GM18907 (cell line): ENCODE measurements at regions not wholly inside any gene's neighbourhood (a gene's known extent, or its start where the extent isn't known, plus 50 kb on each side); places are given as distances from the start of the nearest gene placed in this dataset.
"Not testable (repeated sequence)": the region's sequence is repeated elsewhere in the genome, so short reads cannot be mapped to it uniquely, and the experiment has no call there.

ENCODE experiments used
- ATAC-seq: cut with Tn5 transposase; IDR thresholded peaks from one replicate; pipeline ENCODE4 v1.9.1; 2021; ENCODE audit warnings: mild to moderate bottlenecking, moderate library complexity; ENCODE audit not compliant: unreplicated experiment

GRCh38 chr11:34756591-34756990 is 135.7 kb downstream of the EHF start:
- no peak for ATAC-seq

- ATAC-seq = no peak
These were observed 134.8 kb downstream of the EHF start for GRCh38 chr11:34755671-34756070.

DNA sequence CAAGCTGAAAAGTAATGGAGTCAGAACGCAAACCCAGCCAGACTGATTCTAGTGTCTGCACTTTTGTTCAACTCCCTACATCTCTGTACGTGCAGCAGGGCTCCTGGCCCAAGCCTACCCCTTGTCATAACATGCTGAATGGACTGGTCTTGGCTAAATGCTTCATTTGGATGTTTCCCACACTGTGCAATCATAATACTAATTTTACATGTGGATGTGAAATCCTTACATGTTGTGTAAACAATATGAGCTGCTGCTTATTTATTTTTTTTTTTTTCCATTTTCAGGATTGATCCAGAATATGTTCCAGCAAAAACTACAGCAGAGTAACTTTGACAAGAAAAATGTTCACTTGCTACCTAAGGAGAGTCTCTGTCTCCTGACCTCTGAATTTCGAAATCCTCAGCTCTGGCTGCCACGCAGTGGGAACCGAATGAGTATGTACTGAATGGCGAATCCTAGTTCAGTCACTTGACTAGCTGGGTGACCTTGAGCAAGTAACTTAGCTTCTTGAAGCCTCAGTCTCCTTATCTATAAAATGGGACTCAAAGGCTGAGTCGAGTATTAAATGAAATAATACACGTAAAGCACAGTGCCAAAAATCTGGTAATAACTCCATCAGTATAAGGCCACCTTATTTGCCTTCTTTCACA is 133.4 kb downstream of the EHF start:
- ATAC-seq = no peak

GRCh38 chr11:34750692-34751405 is 130.0 kb downstream of the EHF start:
- ATAC-seq = no peak

- no peak for ATAC-seq
These were observed 129.1 kb downstream of the EHF start for GRCh38 chr11:34749666-34750659.

- no peak for ATAC-seq
These were observed 127.1 kb downstream of the EHF start for GRCh38 chr11:34748036-34748435.

- no peak for ATAC-seq
These were observed 126.4 kb downstream of the EHF start for GRCh38 chr11:34747251-34747650.

GRCh38 chr11:34745195-34745594 is 124.3 kb downstream of the EHF start:
- ATAC-seq = no peak

DNA sequence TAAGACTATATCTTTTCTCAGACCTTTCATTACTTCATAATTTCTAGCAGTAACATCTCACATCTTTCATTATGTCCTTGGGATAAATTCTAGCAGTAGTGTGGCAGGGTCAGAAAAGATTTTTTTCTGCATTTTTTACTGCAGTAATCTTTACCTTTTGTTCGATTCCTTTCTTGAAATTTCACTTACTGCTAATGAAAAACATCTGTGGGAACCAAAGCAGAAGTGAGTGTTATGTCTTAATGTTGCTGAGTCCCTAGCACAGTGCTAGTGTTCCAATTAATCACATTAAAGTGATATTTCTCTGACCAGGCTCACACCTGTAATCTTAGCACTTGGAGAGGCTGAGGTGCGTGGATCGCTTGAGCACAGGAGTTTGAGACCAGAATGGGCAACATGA is 123.6 kb downstream of the EHF start:
- ATAC-seq = no peak

GRCh38 chr11:34738237-34738636 is 117.3 kb downstream of the EHF start:
- ATAC-seq = no peak

GRCh38 chr11:34732831-34733230 is 111.9 kb downstream of the EHF start:
- ATAC-seq = no peak

DNA sequence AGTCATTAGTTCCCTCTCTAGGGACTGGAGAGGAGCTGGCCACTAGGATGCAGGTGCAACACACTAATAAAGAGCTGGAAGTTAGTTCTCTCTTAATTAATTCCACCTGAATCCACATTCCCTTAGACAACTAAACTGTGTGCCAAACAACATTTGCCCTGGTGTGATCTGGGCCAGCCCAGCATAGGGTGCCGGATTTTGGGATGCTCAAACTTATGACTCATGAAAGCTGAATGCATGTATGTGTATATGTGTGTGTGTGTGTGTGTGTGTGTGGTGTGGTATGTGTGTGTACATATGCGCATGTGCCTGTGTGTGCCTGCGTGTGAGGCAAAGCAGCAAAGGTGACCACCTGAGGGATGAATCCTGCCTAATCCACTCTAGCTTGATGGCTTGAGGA is 110.7 kb downstream of the EHF start:
- ATAC-seq = no peak

DNA sequence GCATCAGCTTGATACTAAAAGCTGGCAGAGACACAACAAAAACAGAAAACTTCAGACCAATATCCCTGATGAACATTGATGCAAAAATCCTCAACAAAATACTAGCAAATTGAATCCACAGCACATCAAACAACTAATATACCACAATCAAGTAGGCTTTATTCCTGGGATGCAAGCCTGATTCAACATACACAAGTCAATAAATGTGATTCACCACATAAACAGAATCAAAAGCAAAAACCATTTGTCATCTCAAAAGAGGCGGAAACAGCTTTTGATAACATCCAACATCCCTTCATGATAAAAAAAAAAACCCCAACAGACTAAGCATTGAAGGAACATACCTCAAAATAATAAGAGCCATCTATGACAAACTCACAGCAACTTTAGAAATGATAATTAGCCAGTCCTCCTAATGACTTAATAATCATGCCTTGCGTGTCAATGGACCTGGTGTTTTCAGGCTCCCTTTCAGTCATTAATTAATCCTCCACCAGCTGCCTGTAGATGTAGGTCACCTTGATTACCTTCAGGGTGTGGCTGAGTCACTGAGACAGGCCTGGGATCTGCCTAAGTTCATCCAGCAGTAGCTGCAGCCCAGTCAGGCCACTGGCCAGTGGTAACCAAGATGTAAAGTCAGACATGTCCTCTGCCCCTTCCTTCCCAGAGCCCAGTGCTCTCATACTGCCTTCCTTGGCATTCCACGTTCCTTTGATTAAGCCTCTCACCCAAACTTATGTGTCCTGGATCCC is 109.8 kb downstream of the EHF start:
- no peak for ATAC-seq

DNA sequence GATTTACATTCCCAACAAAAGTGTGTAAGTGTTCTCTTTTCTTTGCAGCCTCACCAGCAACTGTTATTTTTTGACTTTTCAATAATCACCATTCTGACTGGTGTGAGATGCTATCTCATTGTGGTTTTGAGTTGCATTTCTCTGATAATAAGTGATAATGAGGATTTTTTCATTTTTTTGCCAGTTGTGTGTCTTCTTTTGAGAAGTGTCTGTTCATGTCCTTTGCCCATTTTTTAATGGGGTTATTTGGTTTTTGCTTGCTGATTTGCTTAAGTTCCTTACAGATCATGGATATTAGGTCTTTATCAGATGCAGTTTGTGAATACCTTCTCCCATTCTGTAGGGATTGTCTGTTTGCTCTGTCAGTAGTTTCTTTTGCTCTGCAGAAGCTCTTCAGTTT is 107.7 kb downstream of the EHF start:
- no peak for ATAC-seq

- ATAC-seq = no peak
These were observed 106.4 kb downstream of the EHF start for GRCh38 chr11:34727228-34727737.

DNA sequence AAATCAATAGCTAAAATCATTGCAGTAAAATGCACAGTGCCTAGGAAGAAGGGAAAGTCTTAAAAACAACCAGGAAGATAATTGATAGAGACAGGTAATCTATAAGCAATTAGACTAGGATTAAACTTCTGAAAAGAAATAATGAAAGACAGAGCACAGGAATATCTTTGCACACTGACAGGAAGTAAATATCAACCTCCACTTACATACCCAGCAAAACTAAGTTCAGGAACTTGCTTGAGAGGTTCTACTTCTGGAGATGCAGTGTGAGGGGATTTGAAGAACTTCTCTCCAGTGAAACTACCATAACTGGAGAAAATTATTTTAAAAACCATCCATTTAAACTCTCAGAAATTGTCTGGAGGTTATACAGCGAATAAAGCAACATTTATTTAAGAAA is 104.1 kb downstream of the EHF start:
- no peak for ATAC-seq

- ATAC-seq = no peak
These were observed 100.8 kb downstream of the EHF start for GRCh38 chr11:34721646-34722045.

GRCh38 chr11:34719303-34719848 is 98.5 kb downstream of the EHF start:
- no peak for ATAC-seq

- ATAC-seq = not testable (repeated sequence)
These were observed 92.7 kb downstream of the EHF start for GRCh38 chr11:34713631-34714030.
